Stimulated activated CD8-positive, alpha-beta memory T cell treated with anti-CD3 and anti-CD28 coated beads, Interleukin-2, amount 100 ng/mL, for 48 hours (primary cell): ENCODE measurements at regions not wholly inside any gene's neighbourhood (a gene's known extent, or its start where the extent isn't known, plus 50 kb on each side); places are given as distances from the start of the nearest gene placed in this dataset.
"Not testable (repeated sequence)": the region's sequence is repeated elsewhere in the genome, so short reads cannot be mapped to it uniquely, and the experiment has no call there.

ENCODE experiments used
- DNase-seq, 2 donors: peaks; one replicate each; pipeline ENCODE4 v3.0.0-alpha.2; 2020; ENCODE audit warnings: low read depth in 2 of 2

DNA sequence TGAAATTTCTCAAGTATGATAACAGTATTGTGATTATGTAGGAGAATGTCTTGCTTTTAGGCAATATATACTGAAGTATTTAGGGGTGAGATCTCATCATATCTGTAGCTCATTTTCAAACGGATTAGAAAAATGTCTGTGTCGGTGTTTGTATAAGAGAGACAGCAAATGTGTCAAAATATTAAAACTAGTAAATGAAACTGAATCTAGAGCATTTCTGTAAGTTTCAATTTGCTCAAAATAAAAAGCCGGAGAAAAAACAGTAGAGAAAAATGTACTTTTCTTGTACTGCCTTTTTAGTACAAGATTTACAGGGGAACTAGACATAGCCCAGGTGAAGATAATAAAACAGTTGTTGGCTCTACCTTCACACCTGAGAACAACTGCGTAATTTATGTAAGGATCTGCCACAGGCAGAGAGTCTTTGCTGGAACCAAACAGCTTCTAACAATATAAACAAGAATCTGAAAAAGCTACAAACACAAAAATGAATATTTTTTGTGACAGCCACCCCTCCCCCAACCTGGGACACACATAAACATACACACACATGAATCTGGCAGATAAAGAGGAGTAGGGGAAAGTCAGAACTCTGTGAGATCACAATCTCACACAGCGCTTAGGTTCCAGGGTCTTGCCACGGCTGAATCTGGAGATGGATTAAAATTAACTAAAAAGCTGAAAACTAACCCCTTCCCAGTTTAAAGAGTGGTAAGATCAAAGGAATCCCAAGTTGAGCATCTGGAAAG is 153.3 kb downstream of the AVL9 start:
- no peak for DNase-seq

DNA sequence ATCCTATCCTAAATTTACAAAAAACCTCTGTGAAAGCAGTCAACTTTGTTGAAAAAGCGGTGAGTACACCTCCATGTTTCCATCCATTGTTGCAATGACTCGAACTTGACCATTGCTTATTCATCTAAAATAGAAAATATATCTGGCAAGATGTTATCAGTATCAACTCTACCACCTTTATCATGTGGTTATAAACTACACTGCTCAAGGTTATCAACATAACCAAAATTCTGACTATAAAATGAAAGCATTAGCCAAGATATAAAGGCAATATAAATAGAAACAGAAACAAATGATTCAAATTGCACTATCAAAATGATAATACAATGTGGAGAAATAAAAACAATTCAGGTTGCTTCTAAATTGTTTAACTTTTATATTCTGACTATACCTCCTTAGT is 150.0 kb downstream of the AVL9 start:
- DNase-seq = not testable (repeated sequence)

DNA sequence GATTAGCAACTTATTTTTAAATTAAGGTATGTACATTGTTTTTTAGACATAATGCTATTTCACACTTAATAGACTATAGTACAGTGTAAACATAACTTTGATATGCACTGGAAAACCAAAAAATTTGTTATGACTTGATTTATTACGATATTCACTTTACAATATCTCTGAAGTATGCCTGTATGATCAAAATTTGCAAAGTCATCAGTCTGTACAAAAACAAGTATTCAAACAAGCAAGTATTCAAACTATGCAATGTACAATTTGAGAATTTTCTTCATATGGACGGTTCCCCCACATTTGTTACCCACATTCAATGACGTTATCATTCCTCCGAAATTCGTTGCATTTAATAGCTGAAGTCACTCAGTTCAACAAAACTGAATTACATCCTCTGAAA is 147.9 kb downstream of the AVL9 start:
- DNase-seq = no peak

DNA sequence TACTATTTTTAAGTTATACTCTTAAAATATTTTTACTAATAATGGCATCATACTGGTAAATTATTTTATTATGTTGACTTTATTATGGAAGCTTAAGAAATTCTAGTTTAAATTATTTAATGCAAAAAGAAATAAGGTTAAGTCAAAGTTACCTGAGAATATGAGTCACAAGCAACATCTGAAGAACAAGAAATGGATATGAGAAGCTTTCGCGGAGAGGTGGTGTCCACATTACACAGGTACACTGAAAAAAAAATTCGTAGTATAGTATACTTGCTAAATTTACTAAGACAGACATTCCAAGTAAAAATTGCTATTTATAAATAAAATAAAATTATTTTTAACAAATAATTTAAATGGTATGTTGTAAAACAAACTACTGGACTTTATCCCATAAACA is 143.8 kb downstream of the AVL9 start:
- no peak for DNase-seq

DNA sequence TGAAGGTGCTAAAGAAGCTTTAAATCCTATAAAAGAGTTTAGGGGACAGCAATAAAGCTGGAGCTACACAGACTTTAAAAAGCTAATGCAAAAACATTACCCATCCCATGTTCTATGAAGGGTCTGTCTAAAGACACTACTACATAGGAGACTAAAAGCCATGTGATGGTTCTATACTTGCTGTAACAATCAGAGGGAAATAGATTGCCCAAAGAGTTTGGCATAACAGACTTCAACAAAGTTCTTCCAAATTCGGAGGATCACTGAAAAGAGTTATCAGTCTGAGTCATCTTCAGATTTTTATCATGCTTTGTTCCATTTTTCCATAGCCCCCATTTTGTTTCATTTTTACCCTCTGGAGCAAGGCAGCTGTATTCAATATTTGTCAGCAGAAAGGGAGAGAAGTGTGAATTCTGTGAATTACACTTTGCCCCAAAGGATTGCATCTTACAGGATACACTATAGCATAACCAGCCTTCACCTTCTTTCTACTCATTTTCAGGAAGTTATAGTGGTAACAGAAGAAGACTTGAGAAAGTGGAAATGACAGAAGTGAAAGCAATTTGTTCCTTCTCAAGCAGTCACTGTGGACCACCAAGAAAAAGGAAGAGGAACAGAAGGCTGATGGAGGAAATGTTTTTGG is 143.3 kb downstream of the AVL9 start:
- DNase-seq = not testable (repeated sequence)
